NCI-H82 treated with DMSO at 0.1 percent for 48 hours (cell line): ENCODE measurements at regions not wholly inside any gene's neighbourhood (a gene's known extent, or its start where the extent isn't known, plus 50 kb on each side); places are given as distances from the start of the nearest gene placed in this dataset.
A peak's percentile ranks its signal among the peaks of the same experiment; 100 is the strongest.

Source experiments
- DNase-seq: peaks from one replicate; lab custom pipeline; 2025; ENCODE audit not compliant: unreplicated experiment; lab: John Stamatoyannopoulos, UW

DNA sequence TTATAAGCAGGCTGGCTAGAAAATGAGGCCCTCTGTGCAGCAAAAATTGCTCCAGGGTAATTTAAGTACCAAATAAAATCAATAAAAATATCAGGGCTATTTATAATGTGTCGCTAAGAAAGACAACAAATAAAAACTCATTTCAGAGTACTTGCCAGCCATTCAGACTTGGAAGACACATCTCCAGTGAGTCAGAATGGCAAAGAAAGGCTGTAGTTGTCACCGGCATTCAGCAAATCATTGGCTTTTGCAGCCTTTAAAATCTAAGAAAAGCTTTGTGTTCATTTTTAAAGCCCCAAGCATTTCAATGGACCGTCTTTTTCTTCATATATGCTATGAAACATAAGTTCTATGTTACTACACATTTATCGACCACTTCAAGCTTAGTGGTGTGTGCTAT is 141.1 kb upstream of the HNMT start:
- DNase-seq: no peak

GRCh38 chr2:137824501-137824900 is 139.8 kb upstream of the HNMT start:
- DNase-seq: no peak

DNA sequence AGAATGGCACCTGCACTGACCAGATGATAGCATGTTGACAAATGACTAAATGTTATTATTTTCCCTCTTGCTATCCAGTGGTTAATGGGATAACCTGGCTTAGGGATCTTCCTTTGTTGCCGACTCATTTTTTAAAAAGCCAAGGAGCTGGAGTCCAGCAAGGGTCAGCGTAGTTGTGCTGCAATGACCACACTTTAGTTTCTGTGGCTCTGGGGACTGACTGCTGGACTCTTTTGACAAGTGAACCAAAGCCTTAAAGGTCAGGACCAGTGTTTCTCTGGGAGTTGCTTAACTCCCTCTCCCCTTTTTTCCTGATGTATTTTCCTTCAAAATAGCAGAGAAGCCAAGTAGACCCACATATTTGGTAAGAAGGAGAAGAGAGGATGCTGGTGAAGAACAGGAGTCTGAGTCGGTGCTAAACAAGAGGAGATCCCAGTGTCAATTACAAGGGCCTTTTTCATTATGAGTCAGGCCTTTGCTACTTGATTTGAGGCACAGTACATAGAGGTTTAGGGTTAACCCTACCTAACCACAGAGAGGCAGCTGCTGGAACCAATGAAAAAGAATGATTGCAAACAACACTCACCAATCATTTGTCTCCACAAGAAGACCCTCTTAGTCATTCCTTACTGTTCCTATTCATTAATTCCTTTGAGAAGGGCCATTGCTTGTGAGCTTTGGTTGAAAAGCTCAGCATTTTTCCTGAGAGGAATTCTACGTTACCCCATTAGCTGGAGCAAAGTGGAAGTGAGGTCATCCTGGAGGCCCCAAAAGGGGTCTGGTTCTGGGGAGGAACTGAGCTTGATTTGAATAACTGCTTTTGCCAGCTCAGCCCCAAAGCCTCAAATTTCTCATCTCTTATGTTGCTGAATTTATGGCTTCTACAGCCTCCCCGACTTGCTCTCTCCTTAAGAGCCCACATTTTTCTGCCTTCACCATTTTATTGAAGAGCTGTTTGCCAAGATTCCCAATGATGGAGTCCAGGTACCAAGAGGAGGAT is 137.6 kb upstream of the HNMT start:
- DNase-seq: no peak

- DNase-seq: peak; percentile 83
These were observed 135.6 kb upstream of the HNMT start for GRCh38 chr2:137828624-137829023.

DNA sequence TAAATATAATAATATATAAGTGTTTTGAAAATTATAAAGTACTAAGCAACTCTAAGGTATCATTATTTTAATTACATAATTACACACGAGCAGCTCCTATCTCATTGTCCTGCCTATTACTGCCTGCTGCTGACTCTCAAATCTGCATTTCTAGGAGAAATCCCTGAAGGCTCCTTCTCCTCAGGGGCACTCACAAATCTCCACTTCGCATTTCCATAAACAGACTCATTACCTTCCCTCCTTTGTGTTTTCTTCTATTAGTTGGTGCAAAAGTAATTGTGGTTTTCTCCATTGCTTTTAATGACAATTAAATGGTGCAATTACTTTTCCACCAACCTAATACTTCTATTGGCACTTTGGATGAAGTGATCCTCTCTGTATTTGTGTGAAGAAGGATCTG is 135.0 kb upstream of the HNMT start:
- no peak for DNase-seq

DNA sequence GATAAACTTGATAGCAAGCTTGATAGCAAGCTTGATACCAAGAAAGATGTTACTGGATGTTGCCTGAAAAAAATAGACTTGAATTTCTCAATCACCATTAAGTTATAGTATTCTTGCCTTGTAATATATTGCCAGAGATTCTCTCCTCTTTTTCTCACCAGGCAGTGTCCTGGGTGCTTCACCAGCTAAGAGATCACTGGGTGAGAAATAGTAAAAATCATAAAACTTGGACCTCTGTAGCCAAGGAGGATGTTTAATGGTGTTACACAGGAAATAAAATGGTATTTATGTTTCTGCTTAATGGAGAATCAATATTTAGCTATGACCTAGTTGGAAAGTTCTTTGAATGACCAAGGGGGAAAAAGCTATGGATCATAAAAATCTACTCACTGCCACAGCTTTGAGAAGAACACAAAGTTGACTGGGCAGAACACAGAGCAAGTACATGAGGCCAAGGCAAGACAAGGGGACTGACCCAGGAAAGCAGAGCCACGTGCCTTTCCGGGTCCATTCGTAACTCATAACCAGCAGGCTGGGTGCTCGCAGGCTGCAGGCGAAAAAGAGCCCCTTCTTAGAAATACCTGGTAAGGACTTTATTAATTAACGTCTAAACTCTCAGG is 129.4 kb upstream of the HNMT start:
- no peak for DNase-seq

DNA sequence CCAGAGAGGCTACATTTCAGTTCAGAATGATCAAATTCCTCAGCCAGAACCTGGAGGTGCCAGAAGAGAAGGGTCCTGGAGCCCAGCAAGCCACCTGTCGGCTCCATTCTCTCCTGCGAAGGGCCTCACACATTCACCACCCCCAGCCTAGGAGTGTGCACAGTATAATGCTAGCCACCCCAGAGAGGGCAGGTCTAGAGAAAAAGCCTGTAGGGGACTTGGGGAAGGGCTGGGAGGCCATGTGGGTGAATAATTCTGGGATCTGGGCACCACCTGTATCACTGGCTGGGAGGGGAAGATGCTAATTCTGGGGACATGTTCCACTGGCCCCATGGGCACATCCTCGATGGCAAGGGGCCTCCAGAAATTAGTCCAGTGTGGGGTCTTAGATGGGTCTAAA is 127.6 kb upstream of the HNMT start:
- no peak for DNase-seq

GRCh38 chr2:137837830-137838229 is 126.4 kb upstream of the HNMT start:
- no peak for DNase-seq

DNA sequence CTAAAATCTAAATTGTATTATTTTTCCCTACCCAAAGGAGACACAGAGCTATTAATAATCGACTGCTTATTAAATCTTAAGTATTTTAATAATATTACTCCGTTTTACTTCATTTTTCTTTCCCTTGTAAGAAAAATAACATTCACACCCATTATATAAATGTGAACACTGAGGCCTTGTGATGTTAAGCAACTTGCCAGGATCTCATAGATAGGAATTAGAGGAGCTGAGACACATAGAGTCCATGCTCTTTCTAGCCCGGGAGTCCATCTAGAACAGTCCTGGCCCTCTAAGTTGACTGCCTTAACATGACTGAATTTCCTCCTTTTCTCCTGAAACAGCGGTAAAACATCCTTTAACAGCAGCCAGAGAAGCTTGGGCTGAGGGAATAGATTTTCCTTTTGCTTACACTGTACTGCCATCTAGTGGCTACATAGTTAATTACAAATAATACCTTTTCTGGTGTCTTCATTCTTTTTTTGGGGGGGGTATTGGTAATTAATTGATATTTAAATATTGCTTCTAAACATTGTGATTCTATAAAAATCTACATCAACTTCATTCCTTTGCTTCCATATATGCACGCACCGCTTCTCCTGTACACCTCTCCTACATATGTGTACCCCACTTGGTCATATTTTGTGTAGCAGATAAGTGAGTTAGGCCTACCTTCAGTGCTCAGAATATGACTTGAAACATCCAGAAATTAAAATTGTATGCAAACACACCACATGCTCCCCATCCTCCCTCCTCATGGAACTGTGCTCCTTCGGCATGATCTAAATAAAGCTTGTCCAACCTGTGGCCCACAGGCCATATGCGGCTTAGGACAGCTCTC is 125.8 kb upstream of the HNMT start:
- DNase-seq: peak; percentile 62

- DNase-seq: no peak
These were observed 121.8 kb upstream of the HNMT start for GRCh38 chr2:137842430-137842829.

GRCh38 chr2:137842952-137843351 is 121.3 kb upstream of the HNMT start:
- DNase-seq: no peak

- DNase-seq: no peak
These were observed 118.9 kb upstream of the HNMT start for GRCh38 chr2:137845422-137845821.

GRCh38 chr2:137846993-137847392 is 117.3 kb upstream of the HNMT start:
- no peak for DNase-seq

- no peak for DNase-seq
These were observed 116.8 kb upstream of the HNMT start for GRCh38 chr2:137847443-137847842.

DNA sequence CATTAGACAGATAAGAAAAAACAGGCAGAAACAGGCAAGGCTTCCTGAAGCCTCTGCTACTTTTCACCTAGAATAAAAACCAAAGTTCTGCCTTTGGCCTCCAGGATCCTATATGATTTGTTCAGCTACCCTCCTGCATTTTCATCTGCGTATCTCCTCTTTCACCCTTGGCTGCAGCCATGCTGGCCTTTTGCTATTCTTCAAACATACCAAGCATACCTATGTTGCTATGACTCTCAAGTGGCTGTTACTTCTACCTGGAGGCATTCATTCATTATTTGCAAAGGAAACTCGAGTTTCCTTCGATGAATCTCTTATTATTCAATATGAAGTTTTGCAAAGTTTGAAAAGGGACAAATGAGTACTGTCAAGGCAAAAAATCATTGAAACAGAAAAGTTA is 106.4 kb upstream of the HNMT start:
- DNase-seq: no peak

GRCh38 chr2:137862651-137863050 is 101.6 kb upstream of the HNMT start:
- no peak for DNase-seq

- DNase-seq: peak; percentile 50
These were observed 98.2 kb upstream of the HNMT start for GRCh38 chr2:137865954-137866540.

- no peak for DNase-seq
These were observed 93.6 kb upstream of the HNMT start for GRCh38 chr2:137870682-137871081.

GRCh38 chr2:137872577-137872976 is 91.7 kb upstream of the HNMT start:
- no peak for DNase-seq

DNA sequence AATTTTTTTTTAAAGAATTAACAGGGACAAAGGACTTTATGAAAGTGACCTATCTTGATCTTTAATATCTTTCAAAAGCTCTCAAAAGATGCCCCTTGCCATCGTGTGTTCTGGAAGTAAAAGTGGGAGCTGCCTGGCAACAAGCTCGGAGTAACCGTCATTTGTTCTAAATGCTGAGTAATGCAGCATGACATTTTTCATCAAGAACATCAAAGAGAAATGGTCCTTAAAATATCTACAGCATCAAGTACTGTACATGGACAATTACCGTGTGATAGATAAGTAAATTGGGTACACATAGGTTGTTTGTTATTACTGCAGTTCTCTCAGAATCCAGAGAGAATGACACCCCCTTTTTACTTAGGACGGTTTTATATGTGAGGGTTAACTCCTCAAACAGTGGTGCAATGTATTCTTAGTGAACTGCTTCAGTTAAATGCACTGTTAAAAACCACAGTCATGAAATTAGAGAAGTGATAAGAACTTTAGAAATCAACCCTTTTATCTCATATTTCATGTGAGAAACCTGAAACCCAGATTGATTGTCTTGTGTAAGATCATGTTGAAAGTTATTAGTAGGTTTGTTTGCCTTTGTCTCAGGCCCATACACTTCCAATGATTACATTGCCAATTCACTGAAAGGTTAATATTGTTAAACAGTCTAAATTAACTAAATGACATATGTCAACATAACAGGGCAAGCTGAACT is 90.6 kb upstream of the HNMT start:
- DNase-seq: no peak

GRCh38 chr2:137879121-137879520 is 85.2 kb upstream of the HNMT start:
- DNase-seq: no peak
